SK-N-SH (cell line): ENCODE measurements at regions not wholly inside any gene's neighbourhood (a gene's known extent, or its start where the extent isn't known, plus 50 kb on each side); places are given as distances from the start of the nearest gene placed in this dataset.

ENCODE experiments used
- CHD2 ChIP-seq: fragments of 150-350 bp; IDR thresholded peaks from 2 replicates; pipeline ENCODE4 v1.6.1; 2018; ENCODE audit warnings: low read length; ENCODE audit not compliant: partially characterized antibody
- GATA2 ChIP-seq: sonication (generic); formaldehyde crosslinking; IDR thresholded peaks from 2 replicates; pipeline ENCODE4 v1.5.0; 2020; ENCODE audit warnings: mild to moderate bottlenecking, missing genetic modification reagents
- SMC3 ChIP-seq: IDR thresholded peaks from 2 replicates; pipeline ENCODE4 v1.6.1; 2012; ENCODE audit warnings: low read depth, low read length, improper control_type of control experiment
- YY1 ChIP-seq: IDR thresholded peaks from 2 replicates; pipeline ENCODE4 v1.4.0; 2012; ENCODE audit warnings: low read depth, mild to moderate bottlenecking
- TF ChIP-seq, protein P1 (sequence below): fragments of 200-600 bp; sonication (generic); IDR thresholded peaks from 2 replicates; pipeline ENCODE4 v1.6.1; 2017; ENCODE audit warnings: antibody characterized with exemption, mild to moderate bottlenecking, moderate library complexity
- TF ChIP-seq, protein P2 (sequence below): IDR thresholded peaks from 2 replicates; pipeline ENCODE4 v1.6.1; 2012; ENCODE audit warnings: mild to moderate bottlenecking, low read depth, low read length, moderate library complexity

DNA sequence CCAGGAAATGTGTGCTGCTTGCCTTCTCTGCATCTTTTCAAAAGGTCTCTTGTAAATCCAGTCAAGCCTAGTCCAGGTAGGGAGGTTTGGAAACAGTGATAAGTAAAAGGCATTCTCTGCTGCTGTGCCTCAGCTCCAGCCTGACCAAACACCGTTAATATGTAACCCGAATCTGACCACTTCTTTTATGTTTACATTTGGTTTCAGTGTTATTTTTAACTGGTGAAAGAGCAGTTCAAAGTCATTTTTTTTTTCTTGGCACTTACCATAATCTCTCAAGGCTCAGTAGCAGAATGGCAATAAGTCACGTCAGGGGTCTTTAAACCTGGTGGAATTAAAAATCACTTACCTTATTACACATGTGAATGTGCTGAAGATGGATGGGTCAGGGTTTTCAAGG is 216.8 kb downstream of the PTEN start:
- TF ChIP-seq, protein P1, sequence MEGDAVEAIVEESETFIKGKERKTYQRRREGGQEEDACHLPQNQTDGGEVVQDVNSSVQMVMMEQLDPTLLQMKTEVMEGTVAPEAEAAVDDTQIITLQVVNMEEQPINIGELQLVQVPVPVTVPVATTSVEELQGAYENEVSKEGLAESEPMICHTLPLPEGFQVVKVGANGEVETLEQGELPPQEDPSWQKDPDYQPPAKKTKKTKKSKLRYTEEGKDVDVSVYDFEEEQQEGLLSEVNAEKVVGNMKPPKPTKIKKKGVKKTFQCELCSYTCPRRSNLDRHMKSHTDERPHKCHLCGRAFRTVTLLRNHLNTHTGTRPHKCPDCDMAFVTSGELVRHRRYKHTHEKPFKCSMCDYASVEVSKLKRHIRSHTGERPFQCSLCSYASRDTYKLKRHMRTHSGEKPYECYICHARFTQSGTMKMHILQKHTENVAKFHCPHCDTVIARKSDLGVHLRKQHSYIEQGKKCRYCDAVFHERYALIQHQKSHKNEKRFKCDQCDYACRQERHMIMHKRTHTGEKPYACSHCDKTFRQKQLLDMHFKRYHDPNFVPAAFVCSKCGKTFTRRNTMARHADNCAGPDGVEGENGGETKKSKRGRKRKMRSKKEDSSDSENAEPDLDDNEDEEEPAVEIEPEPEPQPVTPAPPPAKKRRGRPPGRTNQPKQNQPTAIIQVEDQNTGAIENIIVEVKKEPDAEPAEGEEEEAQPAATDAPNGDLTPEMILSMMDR: no peak
- TF ChIP-seq SMC3: no peak
- TF ChIP-seq YY1: no peak
- TF ChIP-seq CHD2: no peak
- TF ChIP-seq, protein P2, sequence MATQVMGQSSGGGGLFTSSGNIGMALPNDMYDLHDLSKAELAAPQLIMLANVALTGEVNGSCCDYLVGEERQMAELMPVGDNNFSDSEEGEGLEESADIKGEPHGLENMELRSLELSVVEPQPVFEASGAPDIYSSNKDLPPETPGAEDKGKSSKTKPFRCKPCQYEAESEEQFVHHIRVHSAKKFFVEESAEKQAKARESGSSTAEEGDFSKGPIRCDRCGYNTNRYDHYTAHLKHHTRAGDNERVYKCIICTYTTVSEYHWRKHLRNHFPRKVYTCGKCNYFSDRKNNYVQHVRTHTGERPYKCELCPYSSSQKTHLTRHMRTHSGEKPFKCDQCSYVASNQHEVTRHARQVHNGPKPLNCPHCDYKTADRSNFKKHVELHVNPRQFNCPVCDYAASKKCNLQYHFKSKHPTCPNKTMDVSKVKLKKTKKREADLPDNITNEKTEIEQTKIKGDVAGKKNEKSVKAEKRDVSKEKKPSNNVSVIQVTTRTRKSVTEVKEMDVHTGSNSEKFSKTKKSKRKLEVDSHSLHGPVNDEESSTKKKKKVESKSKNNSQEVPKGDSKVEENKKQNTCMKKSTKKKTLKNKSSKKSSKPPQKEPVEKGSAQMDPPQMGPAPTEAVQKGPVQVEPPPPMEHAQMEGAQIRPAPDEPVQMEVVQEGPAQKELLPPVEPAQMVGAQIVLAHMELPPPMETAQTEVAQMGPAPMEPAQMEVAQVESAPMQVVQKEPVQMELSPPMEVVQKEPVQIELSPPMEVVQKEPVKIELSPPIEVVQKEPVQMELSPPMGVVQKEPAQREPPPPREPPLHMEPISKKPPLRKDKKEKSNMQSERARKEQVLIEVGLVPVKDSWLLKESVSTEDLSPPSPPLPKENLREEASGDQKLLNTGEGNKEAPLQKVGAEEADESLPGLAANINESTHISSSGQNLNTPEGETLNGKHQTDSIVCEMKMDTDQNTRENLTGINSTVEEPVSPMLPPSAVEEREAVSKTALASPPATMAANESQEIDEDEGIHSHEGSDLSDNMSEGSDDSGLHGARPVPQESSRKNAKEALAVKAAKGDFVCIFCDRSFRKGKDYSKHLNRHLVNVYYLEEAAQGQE: no peak
- TF ChIP-seq GATA2: no peak
